Neural cell (in vitro differentiated cells): ENCODE measurements at regions not wholly inside any gene's neighbourhood (a gene's known extent, or its start where the extent isn't known, plus 50 kb on each side); places are given as distances from the start of the nearest gene placed in this dataset.
"Not testable (repeated sequence)": the region's sequence is repeated elsewhere in the genome, so short reads cannot be mapped to it uniquely, and the experiment has no call there.

ENCODE experiments used
- H2AFZ ChIP-seq: fragments of 200-600, 300-800 bp; sonication (generic), shearing (Covaris generic); 2 replicates; pipeline ENCODE4 v1.6.0; 2014; ENCODE audit warnings: low read depth, mild to moderate bottlenecking, antibody characterized with exemption, low read length, moderate library complexity
- H3F3A ChIP-seq: fragments of 200-600 bp; shearing (Covaris generic); 2 replicates; pipeline ENCODE4 v1.6.1; 2016; ENCODE audit warnings: mild to moderate bottlenecking, moderate library complexity, mixed read lengths, antibody characterized with exemption, low read length; ENCODE audit not compliant: insufficient read depth, poor library complexity, severe bottlenecking
- H3K27ac ChIP-seq: fragments of 200-600, 300-800 bp; sonication (generic), shearing (Covaris generic); 2 replicates; pipeline ENCODE4 v1.5.1; 2014; ENCODE audit warnings: mild to moderate bottlenecking, low read length, moderate library complexity
- H3K27me3 ChIP-seq: fragments of 300-800, 200-600 bp; sonication (generic), shearing (Covaris generic); 2 replicates; pipeline ENCODE4 v1.6.0; 2014; ENCODE audit warnings: mild to moderate bottlenecking, low read depth, low read length, moderate library complexity; ENCODE audit not compliant: insufficient read depth
- H3K36me3 ChIP-seq: fragments of 300-800, 200-600 bp; sonication (generic), shearing (Covaris generic); 2 replicates; pipeline ENCODE4 v1.5.1; 2014; ENCODE audit warnings: mild to moderate bottlenecking, antibody characterized with exemption, low read length, moderate library complexity; ENCODE audit not compliant: insufficient read depth
- H3K4me2 ChIP-seq: fragments of 300-800, 200-600 bp; sonication (generic), shearing (Covaris generic); 2 replicates; pipeline ENCODE4 v1.6.0; 2014; ENCODE audit warnings: mild to moderate bottlenecking, low read length
- H3K4me3 ChIP-seq: fragments of 300-800, 200-600 bp; sonication (generic), shearing (Covaris generic); 2 replicates; pipeline ENCODE4 v1.5.1; 2014; ENCODE audit warnings: mild to moderate bottlenecking, low read length, moderate library complexity
- H3K79me2 ChIP-seq: fragments of 200-600 bp; shearing (Covaris generic); replicated peaks from 2 replicates; pipeline ENCODE4 v1.6.0; 2014; ENCODE audit warnings: mild to moderate bottlenecking, low read length, moderate library complexity; ENCODE audit not compliant: insufficient read depth
- H3K9ac ChIP-seq: fragments of 300-800, 200-600 bp; sonication (generic), shearing (Covaris generic); 2 replicates; pipeline ENCODE4 v1.6.1; 2016; ENCODE audit warnings: mild to moderate bottlenecking, low read length, mixed read lengths
- H3K9me2 ChIP-seq: fragments of 200-600 bp; shearing (Covaris generic); 2 replicates; pipeline ENCODE4 v1.6.1; 2016; ENCODE audit warnings: mild to moderate bottlenecking, low read length, mixed read lengths; ENCODE audit not compliant: insufficient read depth
- H3K9me3 ChIP-seq: fragments of 200-600, 300-800 bp; sonication (generic), shearing (Covaris generic); 2 replicates; pipeline ENCODE4 v1.6.1; 2016; ENCODE audit warnings: mild to moderate bottlenecking, mixed run types, low read length, moderate library complexity, mixed read lengths
- H4K20me1 ChIP-seq: fragments of 200-600 bp; shearing (Covaris generic); 2 replicates; pipeline ENCODE4 v1.6.1; 2016; ENCODE audit warnings: mild to moderate bottlenecking, mixed run types; ENCODE audit not compliant: insufficient read depth
- CTCF ChIP-seq: fragments of 450-650 bp; IDR thresholded peaks from 2 replicates; pipeline ENCODE4 v1.5.1; 2014; ENCODE audit warnings: antibody characterized with exemption, mild to moderate bottlenecking, moderate library complexity; ENCODE audit not compliant: poor library complexity, severe bottlenecking
- EP300 ChIP-seq: fragments of 450-650 bp; conservative IDR thresholded peaks from 2 replicates; pipeline ENCODE4 v1.6.1; 2014; ENCODE audit warnings: antibody characterized with exemption, mild to moderate bottlenecking, moderate library complexity; ENCODE audit not compliant: poor library complexity, severe bottlenecking
- EZH2 ChIP-seq: fragments of 200-600, 300-800 bp; shearing (Covaris generic), sonication (generic); IDR thresholded peaks from 2 replicates; pipeline ENCODE4 v1.6.1; 2014; ENCODE audit warnings: antibody characterized with exemption, low read length, borderline replicate concordance, mild to moderate bottlenecking; ENCODE audit not compliant: insufficient read depth, poor library complexity, severe bottlenecking
- MXI1 ChIP-seq: fragments of 450-650 bp; conservative IDR thresholded peaks from 2 replicates; pipeline ENCODE4 v1.6.1; 2014; ENCODE audit warnings: antibody characterized with exemption, mild to moderate bottlenecking; ENCODE audit not compliant: poor library complexity, severe bottlenecking
- POLR2AphosphoS5 ChIP-seq: IDR thresholded peaks from 2 replicates; pipeline ENCODE4 v1.6.1; 2012
- RAD21 ChIP-seq: fragments of 450-650 bp; conservative IDR thresholded peaks from 2 replicates; pipeline ENCODE4 v1.6.1; 2014; ENCODE audit warnings: antibody characterized with exemption, mild to moderate bottlenecking, moderate library complexity
- REST ChIP-seq: IDR thresholded peaks from 2 replicates; pipeline ENCODE4 v1.6.1; 2012; ENCODE audit warnings: borderline replicate concordance
- SMC3 ChIP-seq: fragments of 450-650 bp; conservative IDR thresholded peaks from 2 replicates; pipeline ENCODE4 v1.6.1; 2014; ENCODE audit warnings: antibody characterized with exemption, mild to moderate bottlenecking, moderate library complexity; ENCODE audit not compliant: poor library complexity
- TAF1 ChIP-seq: IDR thresholded peaks from 2 replicates; pipeline ENCODE4 v1.6.1; 2012; ENCODE audit warnings: low read depth

DNA sequence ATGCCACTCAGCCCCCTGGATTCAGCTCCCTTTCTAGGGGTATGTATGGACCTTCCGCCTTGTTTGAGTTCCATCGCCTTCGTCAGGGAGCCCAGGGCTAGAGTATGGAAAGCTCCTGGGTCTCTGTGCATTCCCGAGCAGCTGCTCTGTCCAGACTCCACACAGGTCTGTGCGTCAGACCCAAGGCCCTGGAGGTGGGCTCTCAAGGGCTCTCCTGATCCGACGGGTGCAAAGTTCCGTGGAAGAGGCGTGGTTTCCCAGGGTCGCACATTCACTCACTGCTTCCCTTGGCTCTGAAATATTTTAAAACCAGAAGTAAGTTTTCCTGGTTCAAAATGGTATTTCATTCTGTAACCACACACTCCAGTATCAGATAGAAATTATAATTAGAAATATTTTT is 863.2 kb downstream of the TRIML1 start:
- TF ChIP-seq MXI1 = no peak
- no peak for TF ChIP-seq POLR2AphosphoS5
- no peak for TF ChIP-seq CTCF
- no peak for TF ChIP-seq SMC3
- TF ChIP-seq EP300 = no peak
- TF ChIP-seq RAD21 = no peak
- TF ChIP-seq REST = no peak
- no peak for TF ChIP-seq EZH2
- TF ChIP-seq TAF1 = no peak
- no peaks in the 10 kb centered on the region for H3K9me2 ChIP-seq
- H3K9me3 ChIP-seq = peaks cover 6% of the 10 kb centered on the region
- H3K4me2 ChIP-seq = no peak overlapping the region
- no peak overlapping the region for H3K9ac ChIP-seq
- no peaks in the 10 kb centered on the region for H3F3A ChIP-seq
- H4K20me1 ChIP-seq = no peaks in the 10 kb centered on the region
- H3K4me3 ChIP-seq = no peak overlapping the region
- no peaks in the 10 kb centered on the region for H3K79me2 ChIP-seq
- no peaks in the 10 kb centered on the region for H3K36me3 ChIP-seq
- no peaks in the 10 kb centered on the region for H3K27me3 ChIP-seq
- no peak overlapping the region for H2AFZ ChIP-seq
- H3K27ac ChIP-seq = no peak overlapping the region

DNA sequence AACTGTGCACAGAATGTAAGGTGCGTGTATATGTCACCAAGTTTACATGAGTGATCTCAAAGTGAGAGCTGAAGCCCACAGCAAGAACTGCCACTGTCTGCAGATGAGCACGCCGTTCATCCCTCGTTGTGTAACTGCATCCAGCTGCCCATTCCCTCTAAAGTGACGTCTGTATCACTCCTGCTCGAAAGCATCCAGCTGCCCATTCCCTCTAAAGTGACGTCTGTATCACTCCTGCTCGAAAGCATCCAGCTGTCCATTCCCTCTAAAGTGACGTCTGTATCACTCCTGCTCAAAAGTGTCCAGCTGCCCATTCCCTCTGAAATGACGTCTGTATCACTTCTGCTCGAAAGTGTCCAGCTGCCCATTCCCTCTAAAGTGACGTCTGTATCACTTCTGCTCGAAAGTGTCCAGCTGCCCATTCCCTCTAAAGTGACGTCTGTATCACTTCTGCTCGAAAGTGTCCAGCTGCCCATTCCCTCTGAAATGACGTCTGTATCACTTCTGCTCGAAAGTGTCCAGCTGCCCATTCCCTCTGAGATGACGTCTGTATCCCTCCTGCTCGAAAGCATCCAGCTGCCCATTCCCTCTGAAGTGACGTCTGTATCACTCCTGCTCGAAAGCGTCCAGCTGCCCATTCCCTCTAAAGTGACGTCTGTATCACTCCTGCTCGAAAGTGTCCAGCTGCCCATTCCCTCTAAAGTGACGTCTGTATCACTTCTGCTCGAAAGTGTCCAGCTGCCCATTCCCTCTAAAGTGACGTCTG is 871.4 kb downstream of the TRIML1 start:
- not testable (repeated sequence) for H3K27ac ChIP-seq, H3K9me3 ChIP-seq, H3K27me3 ChIP-seq, H3K9ac ChIP-seq, H4K20me1 ChIP-seq, H3K4me2 ChIP-seq, H3K79me2 ChIP-seq, H2AFZ ChIP-seq, H3F3A ChIP-seq, H3K36me3 ChIP-seq, H3K9me2 ChIP-seq, H3K4me3 ChIP-seq

- Histone ChIP-seq H3K9me3 (no peaks in the 10 kb centered on the region), H3K4me3 (no peak overlapping the region), H3K9ac (no peak overlapping the region), H3K4me2 (no peak overlapping the region), H3K79me2 (no peaks in the 10 kb centered on the region), H3K27me3 (no peaks in the 10 kb centered on the region), H2AFZ (no peak overlapping the region), H3K27ac (no peak overlapping the region), H3K9me2 (no peaks in the 10 kb centered on the region), H3K36me3 (no peaks in the 10 kb centered on the region), H4K20me1 (no peaks in the 10 kb centered on the region), H3F3A (no peaks in the 10 kb centered on the region)
- TF ChIP-seq REST (no peak), POLR2AphosphoS5 (no peak), CTCF (no peak), EP300 (no peak), SMC3 (no peak), TAF1 (no peak), MXI1 (no peak), RAD21 (no peak), EZH2 (no peak)
Observed at GRCh38 chr4:189021831-189022230, 882.6 kb downstream of the TRIML1 start.
